NCI-H446 treated with DMSO at 0.1 percent for 48 hours (cell line): ENCODE measurements at regions not wholly inside any gene's neighbourhood (a gene's known extent, or its start where the extent isn't known, plus 50 kb on each side); places are given as distances from the start of the nearest gene placed in this dataset.

Source experiments
- DNase-seq: peaks from one replicate; lab custom pipeline; 2025; lab: John Stamatoyannopoulos, UW

GRCh38 chr1:38132681-38133080 lies 86.1 kb upstream of the POU3F1 start:
- no peak for DNase-seq

GRCh38 chr1:38131024-38131585 lies 84.5 kb upstream of the POU3F1 start:
- no peak for DNase-seq

GRCh38 chr1:38129971-38130370 lies 83.4 kb upstream of the POU3F1 start:
- DNase-seq = no peak

- DNase-seq = no peak
These were observed 82.9 kb upstream of the POU3F1 start for GRCh38 chr1:38129473-38129872.

GRCh38 chr1:38128926-38129453 lies 82.4 kb upstream of the POU3F1 start:
- DNase-seq = no peak

GRCh38 chr1:38128511-38128910 lies 81.9 kb upstream of the POU3F1 start:
- no peak for DNase-seq

GRCh38 chr1:38127428-38127827 lies 80.8 kb upstream of the POU3F1 start:
- DNase-seq = no peak

GRCh38 chr1:38126970-38127369 lies 80.4 kb upstream of the POU3F1 start:
- DNase-seq = no peak

- no peak for DNase-seq
These were observed 79.4 kb upstream of the POU3F1 start for GRCh38 chr1:38125837-38126520.

GRCh38 chr1:38125016-38125415 lies 78.4 kb upstream of the POU3F1 start:
- no peak for DNase-seq

- DNase-seq = no peak
These were observed 77.0 kb upstream of the POU3F1 start for GRCh38 chr1:38123356-38124135.

- DNase-seq = no peak
These were observed 74.7 kb upstream of the POU3F1 start for GRCh38 chr1:38121231-38121680.

GRCh38 chr1:38120552-38121230 lies 74.1 kb upstream of the POU3F1 start:
- no peak for DNase-seq

GRCh38 chr1:38118976-38119375 lies 72.4 kb upstream of the POU3F1 start:
- no peak for DNase-seq

GRCh38 chr1:38117444-38117887 lies 70.9 kb upstream of the POU3F1 start:
- peak; percentile 91 for DNase-seq

GRCh38 chr1:38115682-38116202 lies 69.1 kb upstream of the POU3F1 start:
- DNase-seq = peak; percentile 26

- no peak for DNase-seq
These were observed 68.6 kb upstream of the POU3F1 start for GRCh38 chr1:38115226-38115625.

GRCh38 chr1:38114241-38115026 lies 67.8 kb upstream of the POU3F1 start:
- peak; percentile 93 for DNase-seq

GRCh38 chr1:38113159-38113666 lies 66.6 kb upstream of the POU3F1 start:
- no peak for DNase-seq

GRCh38 chr1:38111589-38111988 lies 65.0 kb upstream of the POU3F1 start:
- DNase-seq = no peak

- DNase-seq = no peak
These were observed 58.7 kb upstream of the POU3F1 start for GRCh38 chr1:38105267-38105666.
